Colonic mucosa (tissue), 4 donors: ENCODE measurements at regions not wholly inside any gene's neighbourhood (a gene's known extent, or its start where the extent isn't known, plus 50 kb on each side); places are given as distances from the start of the nearest gene placed in this dataset.

Experiments used
- DNase-seq: peaks from one replicate; pipeline ENCODE4 v3.0.0-alpha.2; 2020
- H3K27ac ChIP-seq: fragments of 200-600 bp; one replicate; pipeline ENCODE4 v1.8.0; 2021
- H3K27me3 ChIP-seq: fragments of 200-600 bp; one replicate; pipeline ENCODE4 v1.8.0; 2021
- H3K36me3 ChIP-seq: fragments of 200-600 bp; one replicate; pipeline ENCODE4 v1.8.0; 2021
- H3K4me1 ChIP-seq: fragments of 200-600 bp; one replicate; pipeline ENCODE4 v1.8.0; 2021; ENCODE audit warnings: mild to moderate bottlenecking
- H3K4me3 ChIP-seq: fragments of 200-600 bp; one replicate; pipeline ENCODE4 v1.8.0; 2021
- H3K9ac ChIP-seq, 2 donors: one replicate each; pipeline ENCODE4 v1.7.0; 2013; ENCODE audit warnings: control low read depth in 2 of 2, low read depth in 2 of 2, low read length in 2 of 2
- H3K9me3 ChIP-seq: fragments of 200-600 bp; one replicate; pipeline ENCODE4 v1.8.0; 2021
- intact Hi-C: fragments of 100-400 bp; cut with DNase I; formaldehyde crosslinking; loops from one replicate; pipeline ENCODE4 v1.14.1; 2022
- TF ChIP-seq, protein P1 (sequence below): fragments of 200-600 bp; IDR thresholded peaks from one replicate; pipeline ENCODE4 v1.8.0; 2022; ENCODE audit warnings: antibody characterized with exemption, mild to moderate bottlenecking
- donor health status: healthy.
- donor health status: DM: no; HTN: no; CAD: no.
- donor health status: DM: no; HTN: no; CAD: no.

GRCh38 chr5:175820230-175820629 lies 51.1 kb upstream of the CPLX2 start:
- Histone ChIP-seq H3K36me3 (no peaks in the 10 kb centered on the region), H3K9ac (no peak overlapping the region), H3K4me3 (no peak overlapping the region), H3K27ac (no peak overlapping the region), H3K4me1 (no peaks in the 10 kb centered on the region), H3K9me3 (no peaks in the 10 kb centered on the region), H3K27me3 (no peaks in the 10 kb centered on the region)
- DNase-seq = no peak
- TF ChIP-seq, protein P1, sequence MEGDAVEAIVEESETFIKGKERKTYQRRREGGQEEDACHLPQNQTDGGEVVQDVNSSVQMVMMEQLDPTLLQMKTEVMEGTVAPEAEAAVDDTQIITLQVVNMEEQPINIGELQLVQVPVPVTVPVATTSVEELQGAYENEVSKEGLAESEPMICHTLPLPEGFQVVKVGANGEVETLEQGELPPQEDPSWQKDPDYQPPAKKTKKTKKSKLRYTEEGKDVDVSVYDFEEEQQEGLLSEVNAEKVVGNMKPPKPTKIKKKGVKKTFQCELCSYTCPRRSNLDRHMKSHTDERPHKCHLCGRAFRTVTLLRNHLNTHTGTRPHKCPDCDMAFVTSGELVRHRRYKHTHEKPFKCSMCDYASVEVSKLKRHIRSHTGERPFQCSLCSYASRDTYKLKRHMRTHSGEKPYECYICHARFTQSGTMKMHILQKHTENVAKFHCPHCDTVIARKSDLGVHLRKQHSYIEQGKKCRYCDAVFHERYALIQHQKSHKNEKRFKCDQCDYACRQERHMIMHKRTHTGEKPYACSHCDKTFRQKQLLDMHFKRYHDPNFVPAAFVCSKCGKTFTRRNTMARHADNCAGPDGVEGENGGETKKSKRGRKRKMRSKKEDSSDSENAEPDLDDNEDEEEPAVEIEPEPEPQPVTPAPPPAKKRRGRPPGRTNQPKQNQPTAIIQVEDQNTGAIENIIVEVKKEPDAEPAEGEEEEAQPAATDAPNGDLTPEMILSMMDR = no peak
- intact Hi-C loops = no loop called here
